HCT116 (cell line): ENCODE measurements at regions not wholly inside any gene's neighbourhood (a gene's known extent, or its start where the extent isn't known, plus 50 kb on each side); places are given as distances from the start of the nearest gene placed in this dataset.

Experiments
- ATAC-seq: fragments of 200-7000 bp; cut with Tn5 transposase; 2 replicates; pipeline ENCODE4 v1.9.1; 2020; ENCODE audit warnings: mild to moderate bottlenecking, moderate library complexity
- BruUV-seq: library from RNA; stranded (reverse); fragments of 400-500 nt; replicated peaks from 2 replicates; lab custom pipeline; 2021; lab: Mats Ljungman, UMichigan
- CTCF ChIA-PET: fragments of 300-600 bp; sonication (Branson Sonifier 250); formaldehyde crosslinking; loops from one replicate; lab custom pipeline; 2021; ENCODE audit warnings: antibody characterized with exemption; lab: Charles Lee
- POLR2A ChIA-PET: fragments of 300-600, 350-600 bp; sonication (Branson Sonifier 250); formaldehyde crosslinking; loops from one replicate; lab custom pipeline; 2021; ENCODE audit warnings: antibody characterized with exemption; lab: Charles Lee
- RAD21 ChIA-PET, 2 experiments: fragments of 300-600 bp; sonication (Branson Sonifier 250); formaldehyde crosslinking; loops; one replicate each; lab custom pipeline; 2023; ENCODE audit warnings: low total read pairs in 2 of 2; ENCODE audit not compliant: uncharacterized antibody in 2 of 2, unreplicated experiment in 2 of 2, low non-redundant PET in 1 of 2; lab: Charles Lee
- DNase-seq: peaks from one replicate; pipeline ENCODE4 v3.0.0-alpha.2; 2010; ENCODE audit warnings: low read depth, low spot score
- H2AFZ ChIP-seq: fragments of 200-600 bp; shearing (Covaris generic), sonication (generic); 2 replicates; pipeline ENCODE4 v1.6.1; 2017; ENCODE audit warnings: low read depth, mixed run types, mixed read lengths, antibody characterized with exemption, low read length; ENCODE audit not compliant: poor library complexity, severe bottlenecking
- H3K27ac ChIP-seq: 2 replicates; pipeline ENCODE4 v1.5.1; 2012; ENCODE audit warnings: low read depth, low read length
- H3K27me3 ChIP-seq: fragments of 200-600 bp; sonication (generic); 2 replicates; pipeline ENCODE4 v1.6.1; 2016; ENCODE audit warnings: mixed run types, low read length, mixed read lengths; ENCODE audit not compliant: insufficient read depth
- H3K36me3 ChIP-seq, 2 experiments: fragments of 200-500 bp in 1 of 2; fragments of 200-600 bp in 1 of 2; sonication (Bioruptor generic) in 1 of 2; sonication (generic) in 1 of 2; 2 replicates each; pipeline versions ENCODE4 v1.5.1 to v1.6.1; 2014 to 2016; ENCODE audit warnings: low read length in 2 of 2, inconsistent platforms in 1 of 2, mixed read lengths in 1 of 2, mixed run types in 1 of 2; ENCODE audit not compliant: insufficient read depth in 2 of 2, control insufficient read depth in 1 of 2
- H3K4me1 ChIP-seq, 2 experiments: fragments of 200-600 bp in 1 of 2; sonication (generic) in 1 of 2; 2 replicates each; pipeline versions ENCODE4 v1.5.1 to v1.6.1; 2012 to 2017; ENCODE audit warnings: low read length in 2 of 2, inconsistent platforms in 1 of 2, mild to moderate bottlenecking in 1 of 2, mixed read lengths in 1 of 2, mixed run types in 1 of 2, moderate library complexity in 1 of 2; ENCODE audit not compliant: insufficient read depth in 2 of 2, control insufficient read depth in 1 of 2
- H3K4me2 ChIP-seq: fragments of 200-600 bp; sonication (generic); 2 replicates; pipeline ENCODE4 v1.6.1; 2017; ENCODE audit warnings: mixed run types, low read length, mixed read lengths
- H3K4me3 ChIP-seq, 2 experiments: fragments of 200-600 bp in 1 of 2; sonication (generic) in 1 of 2; replicated peaks in 1 of 2; 2 replicates each; pipeline ENCODE4 v1.5.1; 2011 to 2016; ENCODE audit warnings: low read length in 2 of 2, control low read depth in 1 of 2, low read depth in 1 of 2, mild to moderate bottlenecking in 1 of 2, mixed read lengths in 1 of 2, mixed run types in 1 of 2
- H3K79me2 ChIP-seq: fragments of 200-600 bp; sonication (generic); 2 replicates; pipeline ENCODE4 v1.6.1; 2017; ENCODE audit warnings: mild to moderate bottlenecking, mixed run types, low read length, moderate library complexity, mixed read lengths; ENCODE audit not compliant: insufficient read depth
- H3K9ac ChIP-seq: fragments of 200-600 bp; sonication (generic); 2 replicates; pipeline ENCODE4 v1.6.1; 2016; ENCODE audit warnings: low read length, mixed read lengths
- H3K9me2 ChIP-seq: fragments of 200-600 bp; sonication (generic), shearing (Covaris generic); 2 replicates; pipeline ENCODE4 v1.6.1; 2017; ENCODE audit warnings: mixed run types, mild to moderate bottlenecking, moderate library complexity; ENCODE audit not compliant: insufficient read depth
- H3K9me3 ChIP-seq, 2 experiments: fragments of 200-500 bp in 1 of 2; fragments of 200-600 bp in 1 of 2; sonication (Bioruptor generic) in 1 of 2; sonication (generic) in 1 of 2; 2 replicates each; pipeline ENCODE4 v1.6.1; 2014 to 2017; ENCODE audit warnings: low read length in 2 of 2, mixed read lengths in 2 of 2, inconsistent platforms in 1 of 2, low read depth in 1 of 2, mild to moderate bottlenecking in 1 of 2, mixed run types in 1 of 2, moderate library complexity in 1 of 2; ENCODE audit not compliant: control insufficient read depth in 1 of 2, insufficient read depth in 1 of 2
- H4K20me1 ChIP-seq: fragments of 200-600 bp; sonication (generic), shearing (Covaris generic); 2 replicates; pipeline ENCODE4 v1.6.1; 2017; ENCODE audit warnings: mixed run types, mild to moderate bottlenecking, moderate library complexity; ENCODE audit not compliant: insufficient read depth
- ATF3 ChIP-seq: IDR thresholded peaks from 2 replicates; pipeline ENCODE4 v1.6.1; 2012
- CBX3 ChIP-seq: IDR thresholded peaks from 2 replicates; pipeline ENCODE4 v1.6.1; 2012; ENCODE audit warnings: low read depth
- CEBPB ChIP-seq: IDR thresholded peaks from 2 replicates; pipeline ENCODE4 v1.6.1; 2012; ENCODE audit warnings: low read depth
- EGR1 ChIP-seq: IDR thresholded peaks from 2 replicates; pipeline ENCODE4 v1.6.1; 2012; ENCODE audit warnings: low read depth
- ELF1 ChIP-seq: IDR thresholded peaks from 2 replicates; pipeline ENCODE4 v1.6.1; 2012; ENCODE audit warnings: low read depth, borderline replicate concordance
- EZH2 ChIP-seq: fragments of 200-600 bp; sonication (generic); IDR thresholded peaks from 2 replicates; pipeline ENCODE4 v1.6.1; 2017; ENCODE audit warnings: antibody characterized with exemption, mixed run types
- FOSL1 ChIP-seq: IDR thresholded peaks from 2 replicates; pipeline ENCODE4 v1.6.1; 2012; ENCODE audit warnings: low read depth
- JUND ChIP-seq: IDR thresholded peaks from 2 replicates; pipeline ENCODE4 v1.6.1; 2012
- POLR2A ChIP-seq: IDR thresholded peaks from 2 replicates; pipeline ENCODE4 v1.7.0; 2011; ENCODE audit warnings: borderline replicate concordance; ENCODE audit not compliant: insufficient read depth, insufficient read length; ENCODE audit errors: extremely low read depth
- POLR2AphosphoS5 ChIP-seq: IDR thresholded peaks from 2 replicates; pipeline ENCODE4 v1.6.1; 2011; ENCODE audit warnings: mild to moderate bottlenecking, low read depth, low read length, moderate library complexity
- RAD21 ChIP-seq: IDR thresholded peaks from 2 replicates; pipeline ENCODE4 v1.6.1; 2012; ENCODE audit warnings: low read depth, mild to moderate bottlenecking
- SP1 ChIP-seq: IDR thresholded peaks from 2 replicates; pipeline ENCODE4 v1.6.1; 2012; ENCODE audit warnings: low read depth
- SRF ChIP-seq: IDR thresholded peaks from 2 replicates; pipeline ENCODE4 v1.6.1; 2012; ENCODE audit warnings: low read depth
- TCF7L2 ChIP-seq: IDR thresholded peaks from 2 replicates; pipeline ENCODE4 v1.7.0; 2011; ENCODE audit warnings: borderline replicate concordance, inconsistent platforms; ENCODE audit not compliant: insufficient read depth, insufficient read length; ENCODE audit errors: extremely low read depth
- YY1 ChIP-seq: IDR thresholded peaks from 2 replicates; pipeline ENCODE4 v1.6.1; 2011; ENCODE audit warnings: low read length, low read depth, moderate library complexity, mild to moderate bottlenecking; ENCODE audit not compliant: insufficient replicate concordance; ENCODE audit errors: extremely low read depth
- ZBTB33 ChIP-seq: IDR thresholded peaks from 2 replicates; pipeline ENCODE4 v1.6.1; 2011; ENCODE audit warnings: mild to moderate bottlenecking, low read length, moderate library complexity; ENCODE audit not compliant: insufficient replicate concordance; ENCODE audit errors: extremely low read depth
- ZFX ChIP-seq: fragments of 450-650 bp; IDR thresholded peaks from 2 replicates; pipeline ENCODE4 v1.6.1; 2017
- ZNF274 ChIP-seq: fragments of 200-500 bp; sonication (Bioruptor generic); IDR thresholded peaks from 2 replicates; pipeline ENCODE4 v1.6.1; 2014; ENCODE audit warnings: mild to moderate bottlenecking, low read depth, low read length, inconsistent platforms
- intact Hi-C: fragments of 100-400 bp; cut with micrococcal nuclease; formaldehyde crosslinking; loops from 2 replicates; pipeline ENCODE4 v1.10.0; 2022

- ChIA-PET CTCF (no interaction called here), RAD21 (no interaction called here), POLR2A (no interaction called here)
- Histone ChIP-seq H3K9ac (no peak overlapping the region), H4K20me1 (no peaks in the 10 kb centered on the region), H3K36me3 (no peaks in the 10 kb centered on the region), H3K27me3 (no peaks in the 10 kb centered on the region), H2AFZ (no peak overlapping the region), H3K27ac (no peak overlapping the region), H3K9me3 (no peaks in the 10 kb centered on the region), H3K4me1 (no peaks in the 10 kb centered on the region), H3K9me2 (no peaks in the 10 kb centered on the region), H3K4me2 (no peak overlapping the region), H3K4me3 (no peak overlapping the region), H3K79me2 (no peaks in the 10 kb centered on the region)
- no peak for TF ChIP-seq YY1
- TF ChIP-seq ATF3: no peak
- TF ChIP-seq POLR2AphosphoS5: no peak
- TF ChIP-seq ELF1: no peak
- TF ChIP-seq ZNF274: no peak
- TF ChIP-seq EZH2: no peak
- no peak for TF ChIP-seq POLR2A
- TF ChIP-seq FOSL1: no peak
- BruUV-seq: no TSS peak
- intact Hi-C loops: no loop called here
- ATAC-seq (no peak), DNase-seq (no peak)
These were observed 819.1 kb upstream of the GRAMD2B start for GRCh38 chr5:125604104-125604503.

GRCh38 chr5:125607018-125607417 is 816.2 kb upstream of the GRAMD2B start:
- intact Hi-C loops: no loop called here
- Histone ChIP-seq H3K27ac (no peak overlapping the region), H3K4me1 (no peaks in the 10 kb centered on the region), H3K4me2 (no peak overlapping the region), H3K9me3 (no peaks in the 10 kb centered on the region), H3K27me3 (no peaks in the 10 kb centered on the region), H3K36me3 (no peaks in the 10 kb centered on the region), H3K4me3 (no peak overlapping the region), H3K9me2 (no peaks in the 10 kb centered on the region; the same call in 1 of the 2 replicates), H2AFZ (no peak overlapping the region), H3K79me2 (no peaks in the 10 kb centered on the region), H4K20me1 (no peaks in the 10 kb centered on the region), H3K9ac (no peak overlapping the region)
- CTCF ChIA-PET: no interaction called here
- ATAC-seq (no peak), DNase-seq (no peak)
- no TSS peak for BruUV-seq
- RAD21 ChIA-PET: no interaction called here
- POLR2A ChIA-PET: no interaction called here
- no peak for TF ChIP-seq RAD21
- TF ChIP-seq ATF3: no peak
- TF ChIP-seq EGR1: no peak
- no peak for TF ChIP-seq POLR2A
- TF ChIP-seq ZBTB33: no peak
- TF ChIP-seq ZFX: no peak
- TF ChIP-seq EZH2: no peak
- no peak for TF ChIP-seq CBX3
- TF ChIP-seq ELF1: no peak
- no peak for TF ChIP-seq SRF
- no peak for TF ChIP-seq TCF7L2
- no peak for TF ChIP-seq CEBPB
- no peak for TF ChIP-seq JUND
- TF ChIP-seq SP1: no peak
- TF ChIP-seq POLR2AphosphoS5: no peak
- TF ChIP-seq ZNF274: no peak
